ENCODE measurements at regions not wholly inside any gene's neighbourhood (a gene's known extent, or its start where the extent isn't known, plus 50 kb on each side); places are given as distances from the start of the nearest gene placed in this dataset.

GRCh38 chr3:18645619-18646018 is 220.5 kb upstream of the SATB1 start:
- Histone ChIP-seq H3K18ac (ENCODE audit: extremely low read depth, low read length) (no peak overlapping the region), H3K4me1 (replicated peaks in 1 of 4; ENCODE audit: control insufficient read depth in 3 of 4, insufficient read depth in 4 of 4, low read length in 3 of 4) (no peaks in the 10 kb centered on the region), H3K9ac (replicated peaks in 1 of 4; ENCODE audit: extremely low read depth in 1 of 4, low read depth in 3 of 4, low read length in 3 of 4) (no peak overlapping the region), H3K23me2 (ENCODE audit: low read depth, low read length) (no peaks in the 10 kb centered on the region), H3K14ac (ENCODE audit: insufficient read length) (no peak overlapping the region), H3K4me2 (ENCODE audit: insufficient read depth in 1 of 2, low read depth in 2 of 2, low read length in 2 of 2) (no peak overlapping the region), H2AFZ (ENCODE audit: low read length) (no peak overlapping the region), H3K27me3 (replicated peaks in 1 of 4; ENCODE audit: control insufficient read depth in 3 of 4, extremely low read depth in 1 of 4, insufficient read depth in 3 of 4, low read length in 3 of 4) (no peaks in the 10 kb centered on the region), H2BK120ac (replicated peaks; ENCODE audit: low read depth, low read length) (no peak overlapping the region), H2BK20ac (ENCODE audit: low read length) (no peak overlapping the region), H4K91ac (replicated peaks; ENCODE audit: insufficient read length, low read length) (no peak overlapping the region), H3K4me3 (ENCODE audit: extremely low read depth in 1 of 4, insufficient read depth in 2 of 4, low read depth in 3 of 4, low read length in 4 of 4) (no peak overlapping the region), H3K9me3 (ENCODE audit: insufficient read depth in 2 of 2, low read depth in 1 of 2, low read length in 1 of 2) (no peaks in the 10 kb centered on the region), H2BK12ac (ENCODE audit: low read depth, low read length) (no peak overlapping the region), H3K36me3 (ENCODE audit: control insufficient read depth in 2 of 4, insufficient read depth in 4 of 4, low read length in 3 of 4) (no peaks in the 10 kb centered on the region), H3K27ac (ENCODE audit: low read depth, low read length) (no peak overlapping the region), H4K8ac (ENCODE audit: extremely low read depth, insufficient read depth, low read length) (no peak overlapping the region), H2BK5ac (ENCODE audit: low read depth, low read length) (no peak overlapping the region), H3K23ac (ENCODE audit: insufficient read length) (no peak overlapping the region), H3K4ac (replicated peaks; ENCODE audit: insufficient read length, low read depth, low read length) (no peak overlapping the region), H4K20me1 (replicated peaks in 1 of 2; ENCODE audit: control insufficient read depth in 1 of 2, insufficient read depth in 2 of 2, low read length in 2 of 2) (no peaks in the 10 kb centered on the region), H2BK15ac (ENCODE audit: low read length) (no peak overlapping the region), H3K56ac (replicated peaks; ENCODE audit: insufficient read length, low read depth, low read length) (no peak overlapping the region), H2AK5ac (ENCODE audit: low read depth, low read length) (no peak overlapping the region), H4K5ac (ENCODE audit: insufficient read length, low read depth, low read length) (no peak overlapping the region), H3K79me1 (ENCODE audit: low read depth, low read length) (no peaks in the 10 kb centered on the region), H3K79me2 (ENCODE audit: control insufficient read depth in 1 of 2, insufficient read depth in 2 of 2, low read length in 2 of 2) (no peaks in the 10 kb centered on the region)
- FAIRE-seq (no peak), DNase-seq (ENCODE audit: low read depth in 1 of 2, low spot score in 2 of 2) (no peak)
- ChIA-PET CTCF (ENCODE audit: partially characterized antibody) (interaction anchor here (0.6 kb wide), 1 partner anchor 1544 kb away, joined by 3 read pairs; no protein-coding TSS in a partner anchor), POLR2A (ENCODE audit: partially characterized antibody) (no interaction called here)
- TF ChIP-seq SIRT6 (IDR thresholded peaks at IDR 0.05; ENCODE audit: low read length), result no peak
- TF ChIP-seq, protein P1, sequence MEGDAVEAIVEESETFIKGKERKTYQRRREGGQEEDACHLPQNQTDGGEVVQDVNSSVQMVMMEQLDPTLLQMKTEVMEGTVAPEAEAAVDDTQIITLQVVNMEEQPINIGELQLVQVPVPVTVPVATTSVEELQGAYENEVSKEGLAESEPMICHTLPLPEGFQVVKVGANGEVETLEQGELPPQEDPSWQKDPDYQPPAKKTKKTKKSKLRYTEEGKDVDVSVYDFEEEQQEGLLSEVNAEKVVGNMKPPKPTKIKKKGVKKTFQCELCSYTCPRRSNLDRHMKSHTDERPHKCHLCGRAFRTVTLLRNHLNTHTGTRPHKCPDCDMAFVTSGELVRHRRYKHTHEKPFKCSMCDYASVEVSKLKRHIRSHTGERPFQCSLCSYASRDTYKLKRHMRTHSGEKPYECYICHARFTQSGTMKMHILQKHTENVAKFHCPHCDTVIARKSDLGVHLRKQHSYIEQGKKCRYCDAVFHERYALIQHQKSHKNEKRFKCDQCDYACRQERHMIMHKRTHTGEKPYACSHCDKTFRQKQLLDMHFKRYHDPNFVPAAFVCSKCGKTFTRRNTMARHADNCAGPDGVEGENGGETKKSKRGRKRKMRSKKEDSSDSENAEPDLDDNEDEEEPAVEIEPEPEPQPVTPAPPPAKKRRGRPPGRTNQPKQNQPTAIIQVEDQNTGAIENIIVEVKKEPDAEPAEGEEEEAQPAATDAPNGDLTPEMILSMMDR (IDR thresholded peaks at IDR 0.05; ENCODE audit: control extremely low read depth in 1 of 3, insufficient read depth in 1 of 3, low read depth in 1 of 3, low read length in 3 of 3), result no peak
- TF ChIP-seq BRCA1 (IDR thresholded peaks at IDR 0.05; ENCODE audit: low read depth, low read length), result no peak
- TF ChIP-seq BACH1 (IDR thresholded peaks at IDR 0.05; ENCODE audit: low read length), result no peak
- no peak for TF ChIP-seq CBX5 (IDR thresholded peaks at IDR 0.05; ENCODE audit: low read depth, low read length)
- no peak for TF ChIP-seq SIX5 (IDR thresholded peaks at IDR 0.05; ENCODE audit: low read depth, low read length)
- TF ChIP-seq HDAC2 (IDR thresholded peaks at IDR 0.05; ENCODE audit: borderline replicate concordance in 1 of 2, low read depth in 2 of 2, low read length in 2 of 2), result no peak
- WGBS, 2 experiments (ENCODE audit: extremely low coverage in 1 of 2, insufficient coverage in 1 of 2, insufficient read length in 1 of 2, insufficient replicate concordance in 2 of 2, low coverage in 1 of 2, low lambda C conversion rate in 2 of 2, missing lambda C conversion rate in 1 of 2), result 82% methylated on average over 2 of the region's 2 CpGs; no CpG with 5 or more reads in 1 of the 2 experiments

Measured in H1 (cell line).